Activated naive CD4-positive, alpha-beta T cell treated with anti-CD3 and anti-CD28 coated beads, Interleukin-2, amount 50 U/mL, for 72 hours (primary cell): ENCODE measurements at regions not wholly inside any gene's neighbourhood (a gene's known extent, or its start where the extent isn't known, plus 50 kb on each side); places are given as distances from the start of the nearest gene placed in this dataset.

ENCODE experiments used
- ATAC-seq, 2 donors: fragments of 150-1000 bp; cut with Tn5 transposase; 2 replicates each; pipeline ENCODE4 v1.10.0; 2021; ENCODE audit warnings: mild to moderate bottlenecking in 2 of 2, moderate library complexity in 2 of 2
- DNase-seq, 2 donors: peaks; one replicate each; pipeline ENCODE4 v3.0.0; 2021 to 2022; ENCODE audit warnings: low spot score in 2 of 2
- H3K27ac Mint-ChIP-seq, 2 donors: one replicate each; pipeline ENCODE4 v1.8.0; 2022; ENCODE audit warnings: mild to moderate bottlenecking in 2 of 2, mixed read lengths in 2 of 2
- H3K36me3 Mint-ChIP-seq, 2 donors: one replicate each; pipeline ENCODE4 v1.8.0; 2022; ENCODE audit warnings: mixed read lengths in 2 of 2
- H3K9me3 Mint-ChIP-seq, 2 donors: one replicate each; pipeline ENCODE4 v1.8.0; 2022; ENCODE audit warnings: mixed read lengths in 2 of 2

- H3K9me3 Mint-ChIP-seq, result peaks cover 0 to 1% of the 10 kb centered on the region in 2 donors
These were observed 310.7 kb upstream of the ASIC2 start for GRCh38 chr17:33603789-33604188.

GRCh38 chr17:33611532-33611931 is 318.4 kb upstream of the ASIC2 start:
- DNase-seq, result no peak
- no peaks in the 10 kb centered on the region for H3K36me3 Mint-ChIP-seq
- no peak for ATAC-seq
- no peak overlapping the region for H3K27ac Mint-ChIP-seq
- H3K9me3 Mint-ChIP-seq, result peaks cover 0 to 4% of the 10 kb centered on the region in 2 donors

More at GRCh38 chr17:33603789-33604188, 310.7 kb upstream of the ASIC2 start:
- DNase-seq (no peak), ATAC-seq (no peak)
- H3K27ac Mint-ChIP-seq, result no peak overlapping the region
- H3K36me3 Mint-ChIP-seq, result no peaks in the 10 kb centered on the region

GRCh38 chr17:33615861-33616260 is 322.8 kb upstream of the ASIC2 start:
- no peak for ATAC-seq
- Mint-ChIP-seq H3K9me3 (peaks cover 0 to 1% of the 10 kb centered on the region in 2 donors), H3K27ac (no peak overlapping the region), H3K36me3 (no peaks in the 10 kb centered on the region)
- DNase-seq, result no peak

GRCh38 chr17:33623841-33624240 is 330.7 kb upstream of the ASIC2 start:
- H3K9me3 Mint-ChIP-seq, result peaks cover 0 to 6% of the 10 kb centered on the region in 2 donors
- ATAC-seq (no peak), DNase-seq (no peak)
- no peaks in the 10 kb centered on the region for H3K36me3 Mint-ChIP-seq
- H3K27ac Mint-ChIP-seq, result no peak overlapping the region

- peaks cover 8% of the 10 kb centered on the region in 2 donors for H3K36me3 Mint-ChIP-seq
- no peak for ATAC-seq
- DNase-seq, result no peak
- peak overlapping the region in 1 of 2 donors; percentile 15 for H3K27ac Mint-ChIP-seq
- H3K9me3 Mint-ChIP-seq, result peaks cover 10 to 22% of the 10 kb centered on the region in 2 donors
These were observed 335.6 kb upstream of the ASIC2 start for GRCh38 chr17:33628500-33629346.

- ATAC-seq (no peak), DNase-seq (no peak)
- H3K27ac Mint-ChIP-seq, result no peak overlapping the region
- H3K9me3 Mint-ChIP-seq, result peaks cover 16 to 30% of the 10 kb centered on the region in 2 donors
- H3K36me3 Mint-ChIP-seq, result peaks cover 8 to 18% of the 10 kb centered on the region in 2 donors
These were observed 340.4 kb upstream of the ASIC2 start for GRCh38 chr17:33633446-33633845.

GRCh38 chr17:33637534-33637933 is 344.4 kb upstream of the ASIC2 start:
- no peak overlapping the region for H3K27ac Mint-ChIP-seq
- DNase-seq (no peak), ATAC-seq (no peak)
- peaks cover 11 to 24% of the 10 kb centered on the region in 2 donors for H3K9me3 Mint-ChIP-seq
- H3K36me3 Mint-ChIP-seq, result peaks cover 0 to 14% of the 10 kb centered on the region in 2 donors

- DNase-seq (no peak), ATAC-seq (no peak)
- Mint-ChIP-seq H3K36me3 (peaks cover 0 to 14% of the 10 kb centered on the region in 2 donors), H3K27ac (no peak overlapping the region), H3K9me3 (peaks cover 14 to 24% of the 10 kb centered on the region in 2 donors)
These were observed 346.2 kb upstream of the ASIC2 start for GRCh38 chr17:33639103-33639880.

GRCh38 chr17:33640629-33641028 is 347.5 kb upstream of the ASIC2 start:
- no peak for ATAC-seq
- no peak for DNase-seq
- Mint-ChIP-seq H3K9me3 (peaks cover 17 to 29% of the 10 kb centered on the region in 2 donors), H3K27ac (no peak overlapping the region), H3K36me3 (peaks cover 0 to 14% of the 10 kb centered on the region in 2 donors)

GRCh38 chr17:33642002-33642401 is 348.9 kb upstream of the ASIC2 start:
- Mint-ChIP-seq H3K27ac (no peak overlapping the region), H3K9me3 (peaks cover 17 to 28% of the 10 kb centered on the region in 2 donors), H3K36me3 (peaks cover 0 to 14% of the 10 kb centered on the region in 2 donors)
- no peak for ATAC-seq
- no peak for DNase-seq

- Mint-ChIP-seq H3K9me3 (peaks cover 5 to 6% of the 10 kb centered on the region in 2 donors), H3K27ac (no peak overlapping the region), H3K36me3 (no peaks in the 10 kb centered on the region)
- ATAC-seq, result no peak
- no peak for DNase-seq
These were observed 354.9 kb upstream of the ASIC2 start for GRCh38 chr17:33647956-33648355.

- Mint-ChIP-seq H3K36me3 (no peaks in the 10 kb centered on the region), H3K27ac (no peak overlapping the region)
- no peak for ATAC-seq
These were observed 357.2 kb upstream of the ASIC2 start for GRCh38 chr17:33650304-33650703.

GRCh38 chr17:33651686-33652085 is 358.6 kb upstream of the ASIC2 start:
- H3K9me3 Mint-ChIP-seq, result no peaks in the 10 kb centered on the region
- no peak for DNase-seq
- ATAC-seq, result no peak
- H3K27ac Mint-ChIP-seq, result no peak overlapping the region
- no peaks in the 10 kb centered on the region for H3K36me3 Mint-ChIP-seq

More at GRCh38 chr17:33650304-33650703, 357.2 kb upstream of the ASIC2 start:
- H3K9me3 Mint-ChIP-seq, result no peaks in the 10 kb centered on the region
- no peak for DNase-seq

- Mint-ChIP-seq H3K36me3 (no peaks in the 10 kb centered on the region), H3K27ac (no peak overlapping the region), H3K9me3 (no peaks in the 10 kb centered on the region)
- DNase-seq (no peak), ATAC-seq (no peak)
These were observed 359.8 kb upstream of the ASIC2 start for GRCh38 chr17:33652731-33653398.

- Mint-ChIP-seq H3K27ac (no peak overlapping the region), H3K9me3 (no peaks in the 10 kb centered on the region), H3K36me3 (no peaks in the 10 kb centered on the region)
- ATAC-seq, result no peak
- no peak for DNase-seq
These were observed 360.3 kb upstream of the ASIC2 start for GRCh38 chr17:33653399-33653788.

- no peak for DNase-seq
- no peaks in the 10 kb centered on the region for H3K9me3 Mint-ChIP-seq
- H3K27ac Mint-ChIP-seq, result no peak overlapping the region
- no peak for ATAC-seq
- no peaks in the 10 kb centered on the region for H3K36me3 Mint-ChIP-seq
These were observed 364.1 kb upstream of the ASIC2 start for GRCh38 chr17:33657181-33657580.

- ATAC-seq (no peak), DNase-seq (no peak)
- Mint-ChIP-seq H3K36me3 (no peaks in the 10 kb centered on the region), H3K27ac (no peak overlapping the region), H3K9me3 (no peaks in the 10 kb centered on the region)
These were observed 368.9 kb upstream of the ASIC2 start for GRCh38 chr17:33661975-33662374.
